HG03066 (cell line): ENCODE measurements at regions not wholly inside any gene's neighbourhood (a gene's known extent, or its start where the extent isn't known, plus 50 kb on each side); places are given as distances from the start of the nearest gene placed in this dataset.

Experiments used
- ATAC-seq: cut with Tn5 transposase; IDR thresholded peaks from one replicate; pipeline ENCODE4 v1.9.1; 2021; ENCODE audit warnings: low read depth; ENCODE audit not compliant: unreplicated experiment

DNA sequence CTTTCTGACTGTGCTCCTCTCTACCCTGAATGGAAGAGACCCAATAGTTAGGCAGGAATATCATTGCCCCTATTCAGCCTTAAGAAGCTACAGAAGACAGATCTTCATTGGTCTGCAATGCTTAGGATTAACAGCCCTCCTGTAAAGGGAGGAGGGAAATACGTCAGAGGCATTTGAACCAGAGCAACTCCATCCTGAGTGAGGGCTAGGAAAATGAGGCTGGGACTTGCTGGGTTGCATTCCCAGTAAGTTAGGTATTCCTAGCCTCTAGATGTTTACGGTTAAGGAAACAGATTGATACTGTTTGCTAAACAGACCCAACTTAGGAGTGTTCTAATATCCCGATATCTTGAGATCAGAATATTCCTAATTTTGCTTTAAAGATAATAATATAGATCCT, 63.5 kb downstream of the PCDH18 start:
- no peak for ATAC-seq

GRCh38 chr4:137467537-137467936, 64.8 kb downstream of the PCDH18 start:
- no peak for ATAC-seq

DNA sequence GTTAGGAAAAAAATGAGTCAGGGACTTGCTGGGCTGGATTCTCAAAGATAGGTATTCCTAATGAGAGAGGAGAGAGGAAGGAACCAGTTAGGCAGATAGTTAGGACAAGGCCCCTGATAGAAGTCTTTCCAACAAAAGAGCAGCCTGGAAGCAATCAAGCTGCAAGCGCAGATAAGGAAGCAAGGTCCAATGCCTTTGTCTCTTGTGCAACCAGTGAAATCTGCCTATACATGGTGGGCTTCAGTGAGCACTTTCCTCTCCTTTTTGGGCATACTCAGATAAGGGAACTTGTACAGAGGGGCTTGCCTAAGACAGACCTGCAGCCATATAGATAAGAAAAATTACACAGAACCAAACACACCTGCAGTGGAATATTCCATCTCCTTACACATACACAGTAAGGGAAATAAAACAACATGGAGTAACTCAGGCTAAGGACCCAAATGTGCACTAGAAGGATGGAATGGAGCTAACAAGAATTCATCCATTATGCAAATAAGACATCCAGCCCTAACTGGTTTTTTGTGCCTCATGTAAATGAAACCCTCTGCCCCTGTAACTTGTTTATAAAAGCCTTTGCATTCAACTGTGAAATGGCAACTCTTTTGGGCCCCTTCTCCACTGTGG, 68.8 kb downstream of the PCDH18 start:
- ATAC-seq, result no peak

- ATAC-seq, result no peak
Observed at GRCh38 chr4:137455647-137456321, 76.5 kb downstream of the PCDH18 start.

DNA sequence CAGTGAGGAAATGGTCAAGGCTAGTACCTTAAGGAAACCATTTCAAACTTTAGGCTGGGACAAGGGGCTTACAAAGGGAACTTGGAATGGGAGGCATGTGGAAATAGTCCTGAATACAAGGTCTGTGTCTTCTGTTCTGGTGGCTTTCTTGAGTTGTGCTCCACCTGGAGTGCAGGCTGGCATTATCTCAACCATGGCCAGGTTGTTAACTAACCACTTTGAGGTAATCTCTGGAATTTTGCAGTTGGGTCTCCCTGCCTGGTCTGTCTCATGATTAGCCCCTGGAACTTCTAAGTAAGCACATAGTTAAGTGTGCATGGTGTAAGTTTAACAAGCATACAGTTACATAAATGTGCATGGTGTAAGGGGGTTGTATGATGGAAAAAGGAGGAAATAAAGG, 77.5 kb downstream of the PCDH18 start:
- no peak for ATAC-seq

DNA sequence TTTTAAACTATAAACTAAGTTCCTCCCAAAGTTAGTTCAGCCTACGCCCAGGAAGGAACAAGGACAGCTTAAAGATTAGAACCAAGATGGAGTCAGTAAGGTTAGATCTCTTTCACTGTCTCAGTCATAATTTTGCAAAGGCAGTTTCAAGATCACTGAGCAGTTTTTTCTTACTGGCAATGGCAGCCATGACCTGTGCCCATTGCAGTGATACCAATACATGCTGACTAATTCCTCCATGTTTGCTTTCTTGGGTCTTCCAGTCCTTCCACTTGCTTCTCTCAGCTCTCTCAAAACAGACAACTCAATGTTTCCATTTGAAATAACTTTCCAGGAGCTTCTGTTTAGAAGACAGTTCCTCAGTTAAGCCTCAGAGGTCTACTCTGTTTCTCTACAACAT, 79.5 kb downstream of the PCDH18 start:
- ATAC-seq, result no peak

- no peak for ATAC-seq
Observed at GRCh38 chr4:137451172-137451825, 81.0 kb downstream of the PCDH18 start.

- no peak for ATAC-seq
Observed at GRCh38 chr4:137448402-137448801, 83.9 kb downstream of the PCDH18 start.

GRCh38 chr4:137446071-137446470, 86.2 kb downstream of the PCDH18 start:
- ATAC-seq, result no peak

DNA sequence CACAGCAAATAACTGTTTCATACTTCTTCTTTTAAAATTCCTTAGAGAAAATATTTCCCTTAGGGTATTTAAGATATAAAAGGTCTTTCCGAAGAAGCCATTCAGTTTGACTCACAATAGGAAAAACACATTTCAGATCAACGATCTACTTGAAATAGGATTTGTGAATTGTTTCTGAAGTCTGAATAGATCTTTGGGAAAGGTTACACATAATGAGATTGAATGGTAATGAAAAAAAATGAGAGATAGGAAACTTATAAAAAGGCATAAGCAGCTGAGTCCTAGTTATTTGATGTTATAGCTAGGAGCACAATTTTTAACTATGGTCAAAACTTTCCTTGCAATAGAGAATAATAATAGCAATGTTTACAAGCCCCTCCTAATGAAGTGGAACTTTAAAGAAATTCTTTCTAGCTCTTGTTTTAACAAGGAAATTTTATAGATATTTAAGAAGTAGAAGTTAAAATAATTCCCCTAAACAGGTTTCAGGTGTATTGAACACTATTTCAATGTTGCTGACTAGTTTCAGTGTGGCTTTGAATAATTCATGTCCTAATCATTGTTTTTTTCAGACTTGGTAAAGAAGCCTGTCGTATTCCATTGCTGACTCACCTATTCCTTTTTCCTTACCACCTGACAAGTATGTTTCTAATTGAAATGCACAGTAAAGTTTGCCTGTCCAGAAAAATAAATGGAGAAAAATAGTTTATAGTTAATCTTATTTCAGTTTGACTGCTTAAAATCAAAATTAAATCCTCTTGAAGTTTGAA, 89.1 kb downstream of the PCDH18 start:
- ATAC-seq, result no peak

DNA sequence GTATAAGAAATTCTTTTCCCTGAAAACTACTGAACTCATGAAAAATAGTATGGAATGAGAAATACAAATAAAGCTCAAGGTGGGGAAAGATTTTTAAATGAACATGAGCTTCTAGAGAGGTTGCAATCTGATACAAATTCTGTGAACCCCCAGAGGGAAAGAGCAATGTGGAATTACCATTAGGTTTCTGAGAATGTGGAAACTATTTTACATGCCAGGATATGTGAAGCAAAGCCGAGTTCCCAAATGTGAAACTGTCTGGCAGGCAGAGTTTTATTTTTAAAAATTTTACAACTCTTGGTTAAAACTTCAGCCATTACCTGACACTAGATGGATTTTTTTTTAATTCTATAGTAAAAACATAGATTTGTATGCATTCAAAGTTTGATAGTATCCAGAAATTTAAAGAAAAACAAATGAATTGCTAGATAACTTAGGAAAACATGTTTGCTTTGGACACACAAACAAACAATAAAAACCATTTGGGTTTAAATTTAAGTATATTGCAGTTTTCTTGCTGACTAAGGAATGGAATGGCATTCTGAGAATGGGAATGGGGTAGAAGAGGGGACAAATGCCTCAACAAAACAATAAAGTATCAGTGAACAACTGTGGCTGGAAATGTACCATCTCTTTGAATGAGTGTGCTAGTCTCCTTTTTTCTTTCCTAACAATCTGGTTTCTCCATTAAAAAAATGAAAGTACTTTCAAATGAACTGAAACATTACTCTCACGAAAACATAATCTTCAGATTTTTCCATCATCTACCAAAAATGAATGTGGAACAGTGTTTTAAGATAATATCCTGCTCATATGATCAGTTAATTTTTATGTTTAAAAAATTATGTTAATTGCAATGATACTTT, 99.6 kb downstream of the PCDH18 start:
- no peak for ATAC-seq

GRCh38 chr4:137430171-137430570, 102.1 kb downstream of the PCDH18 start:
- no peak for ATAC-seq

DNA sequence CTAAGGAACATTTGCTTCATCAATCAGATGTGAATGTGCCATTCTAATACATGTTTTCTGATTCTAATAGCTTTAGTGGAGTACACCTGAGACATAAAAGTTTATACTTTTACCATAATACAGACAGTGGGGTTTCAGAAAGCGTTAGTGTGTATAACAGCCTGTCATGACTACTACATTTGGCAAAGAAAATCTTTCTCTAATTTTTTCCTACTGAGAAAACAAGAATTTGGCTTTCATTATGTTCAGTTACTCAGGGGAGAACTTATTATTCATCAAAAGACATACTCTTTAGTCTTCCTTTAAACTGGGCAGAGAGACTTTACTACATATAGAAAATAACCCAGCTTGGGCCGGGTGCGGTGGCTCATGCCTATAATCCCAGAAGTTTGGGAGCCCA, 104.9 kb downstream of the PCDH18 start:
- ATAC-seq, result no peak

DNA sequence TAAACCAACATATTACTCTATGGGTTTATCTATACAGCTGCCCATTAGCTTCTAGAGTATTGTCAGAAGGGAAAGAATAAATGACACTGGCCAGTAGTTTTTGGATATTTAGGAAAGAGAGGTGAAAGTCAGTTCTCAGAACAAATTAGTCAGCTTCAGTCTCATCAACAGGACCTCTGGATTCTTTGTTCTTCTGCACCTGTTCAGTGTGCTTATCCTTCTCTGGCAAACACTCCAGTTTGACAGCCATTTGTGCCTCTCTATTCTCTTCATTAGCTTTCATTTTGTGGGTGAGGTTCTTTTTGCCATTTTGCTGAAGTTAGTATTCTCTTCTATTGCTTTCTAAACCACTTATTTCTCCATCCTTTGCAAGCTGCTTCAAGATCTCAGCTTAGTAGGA, 107.0 kb downstream of the PCDH18 start:
- ATAC-seq, result no peak

DNA sequence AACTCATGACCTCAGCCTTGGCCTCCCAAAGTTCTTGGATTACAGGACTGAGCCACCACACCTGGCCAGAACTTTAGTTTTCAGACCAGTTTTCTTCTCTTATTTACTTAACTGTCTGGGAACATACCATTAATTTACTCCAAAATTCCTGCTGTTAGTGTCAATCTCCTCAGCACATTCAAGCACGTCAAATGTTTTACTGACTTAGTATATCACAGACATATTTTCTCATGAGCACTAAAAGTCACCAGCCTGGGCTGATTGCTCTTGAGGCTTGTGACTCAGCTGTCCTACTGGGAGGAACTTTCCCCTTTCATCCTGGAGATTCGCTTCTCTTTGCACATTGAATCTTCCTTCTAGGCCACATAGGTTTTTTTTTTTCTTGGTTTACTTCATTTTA, 109.6 kb downstream of the PCDH18 start:
- no peak for ATAC-seq

- ATAC-seq, result no peak
Observed at GRCh38 chr4:137421796-137422195, 110.5 kb downstream of the PCDH18 start.

GRCh38 chr4:137420901-137421396, 111.3 kb downstream of the PCDH18 start:
- no peak for ATAC-seq

GRCh38 chr4:137417676-137418075, 114.6 kb downstream of the PCDH18 start:
- no peak for ATAC-seq

- no peak for ATAC-seq
Observed at GRCh38 chr4:137414802-137415201, 117.5 kb downstream of the PCDH18 start.

DNA sequence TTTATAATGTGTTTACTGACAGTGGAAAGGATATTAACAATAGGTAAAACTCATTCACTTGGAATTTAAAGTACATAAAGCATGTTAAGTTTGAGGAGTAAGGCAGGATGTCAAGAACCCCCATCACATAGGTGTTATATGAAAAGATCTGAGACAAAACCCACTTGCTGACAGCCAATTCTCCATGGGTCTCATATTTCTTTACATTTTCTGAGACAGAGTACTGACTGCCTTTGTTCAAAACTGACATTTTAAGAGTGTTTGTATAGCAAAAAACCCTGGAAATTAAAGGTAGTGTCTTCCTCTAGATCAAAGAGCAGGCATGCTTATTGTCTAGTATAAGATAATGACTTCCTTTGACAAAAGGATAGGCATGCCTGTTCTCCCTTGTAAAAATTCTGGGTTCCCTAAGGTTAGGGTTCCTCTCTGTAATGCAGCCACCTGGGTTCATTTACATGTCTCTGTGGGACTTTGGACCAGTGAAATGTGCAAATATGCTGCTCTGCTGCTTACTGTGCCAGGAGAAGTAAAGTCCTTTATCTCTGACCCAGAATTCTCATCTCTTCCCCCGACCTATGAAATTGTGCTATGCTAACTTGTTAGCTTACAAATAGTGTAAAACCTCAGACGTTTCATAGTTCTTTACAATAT, 123.6 kb downstream of the PCDH18 start:
- ATAC-seq, result no peak
